K562 (cell line): ENCODE measurements at regions not wholly inside any gene's neighbourhood (a gene's known extent, or its start where the extent isn't known, plus 50 kb on each side); places are given as distances from the start of the nearest gene placed in this dataset.

ENCODE experiments used
- ATAC-seq: fragments of 200-7000 bp; cut with Tn5 transposase; 3 replicates; pipeline ENCODE4 v1.9.1; 2020; ENCODE audit warnings: moderate library complexity
- BruUV-seq: library from RNA; stranded (reverse); fragments of 400-500 nt; replicated peaks from 2 replicates; lab custom pipeline; 2021; lab: Mats Ljungman, UMichigan
- CTCF ChIA-PET: fragments of 300-600 bp; formaldehyde crosslinking; extraction: SDS; loops from one replicate; lab custom pipeline; 2021; ENCODE audit warnings: low intra/inter-chr PET ratio; lab: Yijun Ruan, JAX
- POLR2A ChIA-PET: fragments of 300-600, 350-650 bp; sonication (Branson Sonifier 250); formaldehyde crosslinking; extraction: SDS; loops from one replicate; lab custom pipeline; 2021; ENCODE audit warnings: antibody characterized with exemption, inconsistent platforms; lab: Yijun Ruan, JAX
- DNase-seq, 4 experiments: peaks; one replicate each; pipeline versions ENCODE4 v3.0.0 to v3.0.0-alpha.2; 2011 to 2018; ENCODE audit warnings: low spot score in 3 of 4, mixed read lengths in 3 of 4; ENCODE audit errors: extremely low read depth in 1 of 4
- FAIRE-seq: peaks from 2 replicates; lab custom pipeline; 2011; peaks lifted over from hg19 to GRCh38; lab: Jason Lieb, UNC
- H2AFZ ChIP-seq: 2 replicates; pipeline ENCODE4 v1.6.0; 2011; ENCODE audit warnings: low read depth, low read length, control low read depth, inconsistent platforms
- H3K27ac ChIP-seq: fragments of 200-600 bp; 3 replicates; pipeline ENCODE4 v1.8.0; 2011; ENCODE audit warnings: low read depth, mild to moderate bottlenecking, control low read depth, inconsistent platforms, low read length, moderate library complexity, mixed read lengths; ENCODE audit errors: extremely low read depth
- H3K27me3 ChIP-seq, 2 experiments: fragments of 300-600 bp in 1 of 2; 2 replicates in 1 of 2; 3 replicates in 1 of 2; pipeline versions ENCODE4 v1.6.0 to v1.8.0; 2011; ENCODE audit warnings: inconsistent platforms in 2 of 2, low read length in 2 of 2, mild to moderate bottlenecking in 1 of 2, mixed read lengths in 1 of 2, moderate library complexity in 1 of 2; ENCODE audit not compliant: control insufficient read depth in 2 of 2, insufficient read depth in 2 of 2
- H3K36me3 ChIP-seq: fragments of 300-600 bp; 3 replicates; pipeline ENCODE4 v1.8.0; 2011; ENCODE audit warnings: mild to moderate bottlenecking, low read length, inconsistent platforms; ENCODE audit not compliant: control insufficient read depth, insufficient read depth
- H3K4me1 ChIP-seq, 2 experiments: fragments of 200-600 bp in 1 of 2; replicated peaks in 1 of 2; 2 replicates in 1 of 2; 3 replicates in 1 of 2; pipeline versions ENCODE4 v1.5.1 to v1.8.0; 2011; ENCODE audit warnings: inconsistent platforms in 2 of 2, low read length in 2 of 2, mild to moderate bottlenecking in 1 of 2, mixed read lengths in 1 of 2, moderate library complexity in 1 of 2; ENCODE audit not compliant: control insufficient read depth in 2 of 2, insufficient read depth in 2 of 2
- H3K4me2 ChIP-seq: 2 replicates; pipeline ENCODE4 v1.6.1; 2011; ENCODE audit warnings: low read length, control low read depth, inconsistent platforms, mixed read lengths; ENCODE audit not compliant: insufficient read depth
- H3K4me3 ChIP-seq: fragments of 200-600 bp; sonication (generic), shearing (Covaris generic); 2 replicates; pipeline ENCODE4 v1.5.1; 2016; ENCODE audit warnings: control low read depth, inconsistent platforms
- H3K79me2 ChIP-seq: fragments of 200-600 bp; 3 replicates; pipeline ENCODE4 v1.8.0; 2011; ENCODE audit warnings: low read length, inconsistent platforms; ENCODE audit not compliant: control insufficient read depth, insufficient read depth
- H3K9ac ChIP-seq, 2 experiments: 2 replicates each; pipeline versions ENCODE4 v1.6.0 to v1.6.1; 2011; ENCODE audit warnings: low read depth in 2 of 2, low read length in 2 of 2, control low read depth in 1 of 2, inconsistent platforms in 1 of 2, mild to moderate bottlenecking in 1 of 2, mixed read lengths in 1 of 2; ENCODE audit not compliant: insufficient read depth in 1 of 2
- H3K9me1 ChIP-seq: one replicate; pipeline ENCODE4 v1.6.0; 2011; ENCODE audit warnings: inconsistent platforms, mild to moderate bottlenecking, low read length, moderate library complexity; ENCODE audit not compliant: control insufficient read depth, insufficient read depth
- H3K9me3 ChIP-seq: replicated peaks from 2 replicates; pipeline ENCODE4 v1.5.1; 2011; ENCODE audit warnings: low read depth, low read length, inconsistent platforms; ENCODE audit not compliant: control insufficient read depth, insufficient read depth
- H4K20me1 ChIP-seq: replicated peaks from 2 replicates; pipeline ENCODE4 v1.6.1; 2011; ENCODE audit warnings: low read length, inconsistent platforms, mixed read lengths; ENCODE audit not compliant: control insufficient read depth, insufficient read depth
- ADNP ChIP-seq: fragments of 200-800 bp; sonication (Bioruptor generic); IDR thresholded peaks from 2 replicates; pipeline ENCODE4 v1.6.1; 2016; ENCODE audit warnings: missing genetic modification characterization, missing compliant biosample characterization
- ARHGAP35 ChIP-seq: fragments of 450-650 bp; IDR thresholded peaks from 2 replicates; pipeline ENCODE4 v1.6.1; 2018; ENCODE audit not compliant: partially characterized antibody
- CSDE1 ChIP-seq, 2 experiments: fragments of 450-650 bp; IDR thresholded peaks; 2 replicates each; pipeline ENCODE4 v1.6.1; 2016; ENCODE audit warnings: mild to moderate bottlenecking in 1 of 2
- E2F3 ChIP-seq: fragments of 250-450 bp; sonication (Bioruptor Pico); IDR thresholded peaks from 2 replicates; pipeline ENCODE4 v1.4.0; 2020; ENCODE audit warnings: mild to moderate bottlenecking
- ELF1 ChIP-seq: fragments of 200-800 bp; sonication (Bioruptor generic); IDR thresholded peaks from 2 replicates; pipeline ENCODE4 v1.6.1; 2016; ENCODE audit warnings: missing genetic modification characterization, missing compliant biosample characterization
- HDAC3 ChIP-seq: fragments of 450-650 bp; IDR thresholded peaks from 2 replicates; pipeline ENCODE4 v1.6.1; 2018; ENCODE audit warnings: borderline replicate concordance, mild to moderate bottlenecking, moderate library complexity; ENCODE audit not compliant: partially characterized antibody
- KDM5B ChIP-seq: fragments of 200-600 bp; sonication (generic); IDR thresholded peaks from 2 replicates; pipeline ENCODE4 v1.6.1; 2012; ENCODE audit warnings: low read depth, mild to moderate bottlenecking, moderate library complexity, low read length, control low read depth, inconsistent platforms; ENCODE audit not compliant: insufficient replicate concordance
- MYC ChIP-seq, 2 experiments: fragments of 250-450 bp in 1 of 2; sonication (Bioruptor Pico) in 1 of 2; IDR thresholded peaks; 2 replicates each; pipeline versions ENCODE4 v1.5.1 to v1.6.1; 2012 to 2021; ENCODE audit warnings: low read depth in 2 of 2, borderline replicate concordance in 1 of 2, improper control_type of control experiment in 1 of 2, low read length in 1 of 2, mild to moderate bottlenecking in 1 of 2, moderate library complexity in 1 of 2
- PYGO2 ChIP-seq: fragments of 450-650 bp; IDR thresholded peaks from 2 replicates; pipeline ENCODE4 v1.6.1; 2016; ENCODE audit warnings: mild to moderate bottlenecking, missing genetic modification characterization, moderate library complexity, missing compliant biosample characterization
- RBM22 ChIP-seq: fragments of 200-400 bp; formaldehyde crosslinking; IDR thresholded peaks from 2 replicates; pipeline ENCODE4 v1.6.1; 2018; ENCODE audit warnings: low read length, low read depth; ENCODE audit not compliant: poor library complexity, severe bottlenecking
- TBP ChIP-seq: optimal IDR thresholded peaks from 2 replicates; pipeline ENCODE3; 2011; ENCODE audit warnings: low read depth, low read length, improper control_type of control experiment
- TCF7L2 ChIP-seq: fragments of 150-350 bp; IDR thresholded peaks from 2 replicates; pipeline ENCODE4 v1.6.1; 2016; ENCODE audit warnings: low read depth, mild to moderate bottlenecking, low read length, moderate library complexity
- TOE1 ChIP-seq, 2 experiments: fragments of 450-650 bp in 1 of 2; sonication (generic) in 1 of 2; formaldehyde crosslinking in 1 of 2; IDR thresholded peaks; 2 replicates each; pipeline versions ENCODE4 v1.7.1 to v1.8.0; 2016 to 2022; ENCODE audit warnings: borderline replicate concordance in 2 of 2, mild to moderate bottlenecking in 2 of 2, antibody characterized with exemption in 1 of 2, inconsistent platforms in 1 of 2, low read depth in 1 of 2, missing genetic modification reagents in 1 of 2, moderate library complexity in 1 of 2
- XRCC3 ChIP-seq: fragments of 450-650 bp; IDR thresholded peaks from 2 replicates; pipeline ENCODE4 v1.6.1; 2017; ENCODE audit warnings: mild to moderate bottlenecking, moderate library complexity
- ZNF280B ChIP-seq: fragments of 250-450 bp; sonication (Bioruptor Pico); IDR thresholded peaks from 2 replicates; pipeline ENCODE4 v1.5.1; 2021; ENCODE audit warnings: mild to moderate bottlenecking
- ZNF512 ChIP-seq: IDR thresholded peaks from 2 replicates; pipeline ENCODE4 v1.6.1; 2016; ENCODE audit warnings: missing genetic modification characterization, missing compliant biosample characterization
- WGBS: fragments of 100-300 bp; shearing (Covaris generic); methylation state at CpG from one replicate; pipeline ENCODE4 v1.1.6; 2016; ENCODE audit warnings: low coverage, mixed read lengths; ENCODE audit not compliant: insufficient coverage; ENCODE audit errors: missing lambda C conversion rate; 5-methylcytosine and 5-hydroxymethylcytosine counted together
- in situ Hi-C: fragments of 300-500 bp; cut with MboI; formaldehyde crosslinking; loops from 4 replicates; pipeline ENCODE4 v1.15.0; 2018; ENCODE audit warnings: inconsistent platforms, mixed read lengths
- intact Hi-C: fragments of 100-400 bp; cut with micrococcal nuclease; formaldehyde crosslinking; loops from 2 replicates; pipeline ENCODE4 v1.14.2; 2022

- TF ChIP-seq KDM5B, result no peak
- TF ChIP-seq, all 486 proteins: peak for 0
These were observed 710.3 kb downstream of the SORCS1 start (continued) for GRCh38 chr10:106454233-106454632.

GRCh38 chr10:106450966-106451365, 713.5 kb downstream of the SORCS1 start:
- intact Hi-C loops, result no loop called here
- Histone ChIP-seq H3K79me2 (no peaks in the 10 kb centered on the region), H3K36me3 (no peaks in the 10 kb centered on the region), H3K27ac (no peak overlapping the region), H4K20me1 (no peaks in the 10 kb centered on the region), H3K27me3 (no peaks in the 10 kb centered on the region), H3K9ac (no peak overlapping the region), H3K4me2 (no peak overlapping the region), H3K4me3 (no peak overlapping the region), H2AFZ (no peak overlapping the region), H3K9me3 (no peaks in the 10 kb centered on the region), H3K9me1 (no peaks in the 10 kb centered on the region), H3K4me1 (no peaks in the 10 kb centered on the region)
- WGBS, result 0% methylated on average over 1 of the region's 1 CpG
- FAIRE-seq (no peak), ATAC-seq (no peak), DNase-seq (no peak)
- BruUV-seq, result no TSS peak
- in situ Hi-C loops, result no loop called here
- CTCF ChIA-PET, result no interaction called here
- POLR2A ChIA-PET, result no interaction called here
- TF ChIP-seq MYC (IDR thresholded peaks at IDR 0.05; ENCODE audit: low read depth, low read length), result no peak
- no peak for TF ChIP-seq MYC (CRISPR knock-in tag; IDR thresholded peaks at IDR 0.05; ENCODE audit: borderline replicate concordance, low read depth)
- no peak for TF ChIP-seq TOE1 (IDR thresholded peaks at IDR 0.05; ENCODE audit: borderline replicate concordance)
- no peak for TF ChIP-seq TOE1 (CRISPR knock-in tag; IDR thresholded peaks at IDR 0.05; ENCODE audit: borderline replicate concordance, low read depth)
- no peak for TF ChIP-seq TBP
- TF ChIP-seq PYGO2, result no peak
- no peak for TF ChIP-seq XRCC3
- TF ChIP-seq ADNP, result no peak
- TF ChIP-seq ZNF280B (CRISPR knock-in tag), result no peak
- TF ChIP-seq ZNF512 (tag), result no peak
- TF ChIP-seq ELF1, result no peak
- TF ChIP-seq E2F3 (CRISPR knock-in tag), result no peak
- TF ChIP-seq TCF7L2, result no peak
- TF ChIP-seq HDAC3, result no peak
- TF ChIP-seq ARHGAP35, result no peak
- no peak for TF ChIP-seq RBM22
- TF ChIP-seq CSDE1 (IDR thresholded peaks at IDR 0.05), result no peak
